Stimulated activated CD8-positive, alpha-beta memory T cell treated with anti-CD3 and anti-CD28 coated beads, Interleukin-7, amount 100 ng/mL, for 24 hours (primary cell): ENCODE measurements at regions not wholly inside any gene's neighbourhood (a gene's known extent, or its start where the extent isn't known, plus 50 kb on each side); places are given as distances from the start of the nearest gene placed in this dataset.

Experiments used
- DNase-seq: peaks from one replicate; pipeline ENCODE4 v3.0.0-alpha.2; 2020; ENCODE audit warnings: low read depth

DNA sequence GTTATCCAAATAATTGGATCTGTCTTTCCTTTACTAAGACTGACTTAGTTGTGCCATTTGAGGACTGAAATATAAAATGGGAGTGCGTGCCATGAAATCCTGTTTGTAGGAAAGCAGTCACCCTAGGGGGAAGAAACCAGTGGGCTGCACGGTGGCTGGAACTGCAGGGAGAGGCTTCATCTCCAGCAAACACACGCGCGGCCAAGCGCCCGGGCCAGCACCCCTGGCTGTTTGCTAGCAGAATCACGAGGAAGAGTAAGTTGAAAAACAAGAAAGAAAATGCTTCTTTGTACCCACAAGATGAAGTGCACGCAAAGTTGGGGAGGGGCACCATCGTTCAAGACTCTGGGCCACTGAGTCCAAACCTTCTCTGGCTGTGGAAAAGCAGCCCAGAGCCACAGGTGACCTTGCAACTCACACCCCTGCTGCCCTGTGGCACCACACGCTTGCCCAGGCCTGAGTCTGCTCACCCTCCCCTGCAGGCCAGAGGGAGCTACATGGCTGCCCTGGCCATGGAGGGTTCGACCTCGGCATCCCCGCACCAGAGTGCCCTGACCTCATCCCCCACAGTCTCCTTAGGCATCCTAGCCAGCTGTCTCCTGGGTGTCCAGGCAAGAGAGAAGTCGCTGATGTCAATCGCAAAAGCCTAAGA is 55.2 kb downstream of the IRX2 start:
- DNase-seq: no peak

DNA sequence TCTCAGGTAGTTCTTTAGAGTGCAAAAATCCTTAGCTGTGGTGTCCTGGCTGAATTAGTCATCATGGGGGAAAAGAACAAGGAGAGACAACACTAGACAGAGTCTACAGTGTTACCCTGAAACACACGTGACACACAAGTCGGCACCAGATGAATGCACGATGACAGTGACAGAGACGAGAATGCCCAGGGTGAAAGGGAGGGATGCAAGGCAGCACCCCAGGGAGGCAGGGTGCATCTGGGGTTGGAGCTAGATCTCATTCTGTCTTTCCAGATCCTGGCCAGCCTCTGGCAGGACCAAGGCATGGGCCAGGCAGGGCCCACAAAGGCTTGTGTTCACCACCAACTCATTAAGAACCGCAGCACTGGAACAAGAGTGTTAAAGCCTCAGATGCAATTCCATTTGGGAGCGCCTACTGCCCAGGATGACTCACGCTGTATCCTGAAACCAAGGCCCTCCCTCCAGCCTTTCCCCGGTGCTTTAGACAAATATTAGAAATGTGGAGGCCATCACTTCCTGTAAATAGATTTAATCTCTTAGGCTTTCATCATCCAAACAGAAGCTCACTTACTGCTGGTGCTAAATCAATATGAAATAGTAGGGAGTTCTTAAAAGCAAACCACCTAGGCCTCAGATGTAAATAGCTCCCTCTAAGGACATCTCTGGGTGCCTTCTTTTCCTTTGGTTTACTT is 56.1 kb downstream of the IRX2 start:
- no peak for DNase-seq

DNA sequence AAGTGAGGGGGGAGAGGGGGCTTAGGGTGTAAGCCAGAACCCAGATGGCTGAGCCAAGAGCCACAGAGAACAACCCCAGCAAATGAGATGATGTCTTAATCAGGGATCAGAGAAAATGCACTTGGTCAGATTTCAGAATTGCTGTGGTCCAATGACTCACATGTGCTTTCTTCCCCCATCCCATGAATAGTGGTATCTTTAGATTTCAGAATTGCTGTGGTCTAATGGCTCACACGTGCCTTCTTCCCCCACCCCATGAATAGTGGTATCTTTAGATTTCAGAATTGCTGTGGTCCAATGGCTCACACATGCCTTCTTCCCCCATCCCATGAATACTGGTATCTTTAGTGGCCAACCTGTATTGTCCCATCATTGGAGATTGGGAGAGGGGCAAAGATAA is 59.9 kb downstream of the IRX2 start:
- DNase-seq: no peak

DNA sequence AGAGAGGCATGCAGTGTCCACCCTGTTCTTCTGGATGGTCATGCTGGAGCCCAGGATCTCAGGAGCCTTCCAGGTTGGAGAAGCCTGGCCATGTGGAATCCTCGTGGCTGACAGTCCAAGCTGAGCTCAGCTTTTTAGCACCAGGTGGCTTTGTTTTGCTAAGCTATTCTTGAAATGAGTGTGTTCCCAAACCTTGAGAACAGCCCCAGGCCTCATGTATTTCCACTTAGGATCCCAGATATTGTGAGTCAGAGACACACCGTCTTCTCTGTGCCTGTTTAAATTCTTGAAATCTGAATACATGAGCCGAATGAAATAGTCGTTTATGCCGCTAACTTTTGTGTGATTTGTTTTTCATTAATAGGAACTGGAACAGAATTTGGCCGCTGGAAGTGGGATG is 61.2 kb downstream of the IRX2 start:
- DNase-seq: no peak

DNA sequence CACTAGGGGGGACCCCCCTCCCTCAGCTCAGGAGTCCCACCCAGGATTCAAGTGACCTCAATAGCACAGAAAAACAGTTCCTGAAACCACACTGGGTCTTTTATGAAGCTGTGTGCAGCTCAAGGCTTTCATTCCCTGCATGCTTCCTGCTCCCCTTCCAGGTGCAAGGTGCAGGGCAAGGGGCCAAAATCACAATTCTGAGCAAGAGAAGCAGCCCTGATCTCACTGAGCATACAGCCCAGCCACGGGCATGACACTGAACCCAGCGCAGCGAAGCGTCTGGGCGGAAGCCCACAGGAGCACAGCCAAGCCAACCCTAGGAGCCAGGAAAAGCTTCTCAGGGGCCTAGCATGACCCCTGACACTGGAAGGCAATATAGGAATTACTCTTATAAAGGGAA is 62.9 kb downstream of the IRX2 start:
- DNase-seq: no peak

DNA sequence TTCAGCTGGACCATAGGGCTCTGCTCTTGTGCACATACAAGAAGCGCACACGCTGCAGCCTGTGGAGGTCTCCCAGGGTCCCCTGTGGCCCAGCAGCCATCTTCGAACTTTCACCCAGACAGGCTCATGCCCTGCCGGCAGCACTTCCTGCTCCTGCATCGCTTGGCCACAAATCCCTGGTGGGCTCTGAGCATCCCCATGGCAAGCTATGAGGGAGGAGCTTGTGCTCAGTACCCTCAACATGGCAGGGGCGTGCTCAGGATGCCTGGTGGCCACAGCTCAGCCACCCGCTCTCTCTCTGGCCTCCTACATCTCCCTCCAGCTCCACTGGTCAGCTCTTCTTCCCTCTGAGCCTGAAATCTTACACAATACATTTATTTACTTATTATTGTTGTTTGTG is 63.7 kb downstream of the IRX2 start:
- no peak for DNase-seq

DNA sequence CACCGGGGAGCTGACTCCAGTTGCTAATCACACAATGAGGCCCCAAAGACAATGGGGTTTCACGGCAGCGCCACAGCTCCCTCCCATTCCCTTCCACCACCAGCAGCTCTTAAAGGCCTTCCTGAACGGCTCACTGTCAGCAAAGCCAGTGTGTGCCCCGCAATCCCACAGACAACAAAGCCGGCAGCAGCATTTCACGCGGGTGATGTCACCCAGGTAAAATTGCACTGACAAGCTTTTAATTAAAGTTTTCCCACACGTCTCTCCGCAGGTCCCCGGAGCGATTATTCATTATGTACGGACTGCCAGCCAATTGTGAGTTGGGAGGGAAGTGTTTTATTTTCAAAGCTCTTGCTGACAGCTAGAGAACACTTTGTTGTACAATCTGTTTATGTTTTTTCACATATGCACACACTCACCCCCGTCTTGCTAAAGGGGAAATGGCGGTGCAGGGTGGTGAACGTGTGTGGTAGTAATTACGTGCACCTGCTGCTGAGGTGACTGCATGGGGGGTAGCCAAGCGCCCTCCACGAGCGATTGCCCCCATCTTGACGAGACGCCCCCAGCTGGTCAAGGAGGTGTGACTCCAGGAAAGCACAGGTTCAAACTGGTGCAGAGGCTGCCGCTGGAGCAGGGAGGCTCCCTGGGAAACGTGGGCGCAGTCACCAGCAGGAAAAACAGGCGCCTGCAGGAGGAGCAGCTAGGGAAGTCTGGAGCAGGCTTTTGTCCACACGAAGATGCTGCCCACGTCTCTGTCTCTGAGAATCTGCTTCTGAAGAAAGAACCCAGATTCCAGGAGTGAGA is 65.0 kb downstream of the IRX2 start:
- no peak for DNase-seq

DNA sequence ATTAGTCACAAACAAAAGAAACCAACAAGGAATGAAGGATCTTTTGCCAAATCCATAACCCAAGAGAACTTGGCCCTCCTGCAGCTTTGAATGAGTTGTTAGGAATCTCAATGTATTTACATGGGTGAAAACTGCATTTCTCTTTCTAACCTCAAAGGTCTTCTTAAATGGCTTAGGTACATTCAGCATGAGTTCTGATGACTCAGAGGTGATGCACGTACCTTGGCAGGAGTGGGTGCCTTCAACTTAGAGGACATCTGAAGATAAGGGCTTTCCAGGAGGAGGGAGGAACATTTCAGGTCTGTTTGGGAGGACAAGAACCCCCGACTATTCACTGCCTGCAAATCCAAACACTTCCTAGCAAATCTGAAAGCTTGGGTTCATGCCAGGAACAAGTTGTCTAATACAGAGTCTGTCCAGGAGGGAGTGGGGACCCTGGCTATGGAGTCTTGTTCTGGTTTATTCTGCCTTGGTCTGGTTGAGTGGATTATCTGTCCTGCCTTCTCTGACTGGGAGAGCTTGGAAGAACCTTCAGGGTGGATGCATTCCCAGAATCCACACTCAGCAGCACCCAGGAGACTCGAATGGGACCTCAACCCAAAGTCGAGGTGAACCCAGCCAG is 65.7 kb downstream of the IRX2 start:
- DNase-seq: no peak

DNA sequence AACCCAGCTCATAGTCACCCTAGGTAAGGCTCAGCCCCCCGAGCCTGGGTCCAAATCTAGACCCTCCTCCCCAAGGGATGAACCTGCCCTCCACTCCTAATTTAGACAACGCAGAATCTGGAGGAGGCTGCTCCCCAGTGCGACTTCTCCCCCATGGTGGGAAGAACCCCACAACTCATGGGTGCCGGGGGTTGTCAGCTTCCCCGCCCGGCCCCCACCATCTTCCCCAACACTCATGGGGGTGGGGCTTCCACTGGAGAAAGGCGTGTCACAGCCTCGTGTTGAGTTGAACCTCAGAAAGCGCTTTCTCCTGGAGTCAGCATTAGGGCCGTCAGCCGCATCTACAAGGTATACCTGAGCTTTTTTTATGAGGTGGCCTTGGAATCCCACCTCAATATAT is 66.9 kb downstream of the IRX2 start:
- no peak for DNase-seq

DNA sequence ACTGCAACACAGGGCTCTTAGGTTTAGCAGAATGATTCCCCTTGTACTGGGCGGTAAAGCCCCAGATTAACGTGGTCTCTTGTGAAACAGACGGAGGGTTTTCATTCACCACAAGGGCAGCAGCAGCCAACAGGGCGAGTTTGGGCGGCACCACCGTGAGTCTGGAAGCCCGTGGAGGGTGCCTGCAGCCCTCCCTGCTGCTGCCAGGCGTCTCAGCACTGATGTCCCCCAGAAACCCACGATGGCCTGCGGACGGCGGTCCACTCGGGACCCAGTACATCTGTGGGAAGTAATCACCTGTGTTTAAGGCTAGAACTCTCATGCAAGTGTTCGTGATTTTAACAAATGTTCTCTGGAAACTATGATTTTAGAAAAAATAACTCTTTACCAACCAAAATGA is 67.8 kb downstream of the IRX2 start:
- DNase-seq: no peak

DNA sequence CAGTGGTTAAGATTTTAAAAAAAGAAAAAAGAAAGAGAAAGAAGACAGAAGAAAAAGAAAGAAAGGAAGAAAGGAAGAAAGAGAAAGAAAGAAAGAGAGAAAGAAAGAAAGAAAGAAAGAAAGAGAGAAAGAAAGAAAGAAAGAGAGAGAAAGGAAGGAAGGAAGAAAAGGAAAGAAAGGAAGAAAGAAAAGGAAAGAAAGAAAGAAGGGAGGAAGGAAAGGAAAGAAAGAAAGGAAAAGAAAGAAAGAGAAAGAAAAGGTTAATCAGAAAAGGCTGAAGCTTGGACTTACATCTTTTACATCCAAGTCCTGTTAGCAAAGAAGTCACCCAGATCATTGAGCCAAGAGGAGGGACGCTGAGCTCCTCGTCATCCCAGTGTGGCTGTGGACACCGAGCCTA is 70.0 kb downstream of the IRX2 start:
- DNase-seq: no peak

DNA sequence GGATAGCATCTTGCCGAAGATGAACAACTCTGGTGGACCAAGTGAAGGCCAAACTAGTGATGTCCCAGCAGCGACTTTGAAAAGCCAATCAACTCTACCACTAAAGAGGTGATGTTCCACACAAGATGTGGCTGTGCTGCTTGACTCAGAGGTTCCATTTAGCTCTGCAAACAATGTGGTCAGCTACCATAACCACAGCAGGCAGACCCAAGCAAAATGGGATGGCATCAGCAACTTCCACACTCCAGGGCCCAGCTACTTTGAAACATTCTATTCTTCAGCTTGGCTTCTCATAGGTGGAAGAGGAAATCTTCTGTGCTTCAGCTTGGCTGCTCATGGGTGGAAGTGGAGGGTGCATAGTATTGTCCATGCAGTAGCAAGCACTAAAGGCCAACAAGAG is 70.5 kb downstream of the IRX2 start:
- DNase-seq: no peak

DNA sequence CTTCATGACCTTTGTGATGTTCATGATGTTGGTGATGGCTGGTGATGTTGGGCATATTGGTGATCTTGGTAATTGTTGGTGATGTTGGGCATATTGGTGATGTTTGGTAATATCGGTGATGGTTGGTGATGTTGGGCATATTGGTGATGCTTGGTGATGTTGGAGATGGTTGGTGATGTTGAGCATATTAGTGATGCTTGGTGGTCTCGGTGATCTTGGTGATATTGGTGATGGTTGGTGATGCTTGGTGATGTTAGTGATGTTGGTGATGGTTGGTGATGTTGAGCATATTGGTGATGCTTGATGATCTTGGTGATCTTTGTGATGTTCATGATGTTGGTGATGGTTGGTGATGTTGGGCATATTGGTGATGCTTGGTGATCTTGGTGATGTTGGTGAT is 73.8 kb downstream of the IRX2 start:
- no peak for DNase-seq

DNA sequence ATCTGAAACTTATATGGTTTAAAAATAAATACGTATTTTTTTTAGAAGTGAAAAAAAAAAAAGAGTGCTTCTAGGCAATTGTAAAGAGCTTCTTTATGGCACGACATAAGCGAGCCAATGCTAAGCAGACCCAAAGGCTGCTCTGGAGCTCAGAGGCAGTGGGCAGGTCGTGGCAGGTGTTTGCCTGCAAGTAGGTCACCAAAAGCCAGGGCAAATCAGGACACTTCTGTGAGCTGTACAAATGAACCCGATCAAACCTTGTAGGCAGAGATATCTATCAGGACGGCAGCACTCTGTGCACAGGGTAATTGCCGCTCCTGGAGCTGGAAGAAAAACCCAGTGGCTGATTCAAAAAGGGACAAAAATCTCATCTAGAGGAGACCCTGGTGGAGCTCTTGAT is 75.9 kb downstream of the IRX2 start:
- DNase-seq: no peak

DNA sequence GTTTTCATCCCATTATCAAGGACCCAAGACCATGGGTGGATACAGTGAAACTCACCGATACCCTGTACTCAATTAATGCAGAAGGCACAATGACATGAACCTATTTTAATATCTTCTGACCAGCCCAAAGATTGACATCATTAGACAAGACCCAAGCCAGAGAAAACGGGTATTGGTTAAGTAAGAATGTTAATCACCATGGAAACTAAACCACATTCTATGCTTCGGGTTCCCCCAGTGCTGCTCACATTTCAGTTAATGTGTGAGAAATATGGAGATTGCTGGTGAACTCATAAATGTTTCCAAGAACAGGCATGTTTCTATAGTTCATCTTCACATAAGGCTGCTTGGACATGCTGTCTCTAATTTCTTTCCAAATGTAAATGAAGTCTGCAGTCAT is 77.0 kb downstream of the IRX2 start:
- no peak for DNase-seq

DNA sequence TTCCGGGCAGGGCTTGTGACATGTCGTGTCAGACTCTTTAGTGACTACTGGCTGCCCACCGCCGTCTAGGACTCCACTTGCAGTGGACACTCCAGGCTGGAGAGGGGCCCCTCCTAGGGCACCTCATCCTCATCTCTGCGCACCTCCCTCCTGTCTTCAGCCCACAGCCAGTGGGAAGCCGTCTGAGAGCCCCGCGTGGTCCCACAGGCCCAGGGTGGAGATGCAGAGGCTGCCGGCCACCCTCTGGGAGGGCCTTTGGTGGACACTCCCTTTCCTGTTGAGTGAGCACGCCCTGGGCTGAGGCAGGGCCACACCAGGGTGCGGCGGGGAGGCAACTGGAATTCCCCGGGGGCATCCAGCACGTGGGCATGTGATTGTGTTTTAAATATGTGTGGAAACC is 80.5 kb downstream of the IRX2 start:
- no peak for DNase-seq

DNA sequence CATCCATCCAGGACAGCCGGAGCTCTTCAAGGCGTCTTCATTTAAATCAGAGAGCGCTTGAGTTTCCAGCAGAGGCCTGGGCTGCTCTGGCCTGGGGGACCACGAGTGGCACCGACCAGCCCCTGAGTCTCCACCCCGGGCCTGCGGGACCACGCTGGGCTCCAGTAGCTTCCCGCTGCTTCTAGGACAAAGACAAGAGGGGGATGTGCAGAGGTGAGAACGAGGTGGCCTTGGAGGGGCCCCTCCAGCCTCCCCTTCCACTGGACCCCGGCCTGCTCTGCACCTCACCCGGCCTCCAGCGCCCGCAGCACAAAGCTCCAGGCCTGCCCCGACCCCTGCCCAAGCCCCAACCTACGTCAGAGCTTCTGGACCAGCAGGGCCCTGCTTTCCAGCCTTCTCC is 81.6 kb downstream of the IRX2 start:
- DNase-seq: no peak

DNA sequence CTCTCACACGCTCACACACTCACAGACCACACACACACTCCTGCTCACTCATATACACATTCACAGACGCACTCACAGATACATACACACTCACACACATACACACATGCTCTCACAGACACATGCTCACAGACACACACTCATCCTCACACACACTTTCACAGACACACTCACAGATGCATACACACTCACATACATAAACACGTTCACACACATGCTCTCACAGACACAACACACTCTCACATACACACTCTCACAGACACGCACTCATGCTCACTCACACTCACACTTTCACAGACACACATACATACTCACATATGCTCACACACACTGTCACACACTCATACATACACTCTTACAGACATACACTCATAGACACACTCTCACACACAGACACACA is 82.2 kb downstream of the IRX2 start:
- no peak for DNase-seq

DNA sequence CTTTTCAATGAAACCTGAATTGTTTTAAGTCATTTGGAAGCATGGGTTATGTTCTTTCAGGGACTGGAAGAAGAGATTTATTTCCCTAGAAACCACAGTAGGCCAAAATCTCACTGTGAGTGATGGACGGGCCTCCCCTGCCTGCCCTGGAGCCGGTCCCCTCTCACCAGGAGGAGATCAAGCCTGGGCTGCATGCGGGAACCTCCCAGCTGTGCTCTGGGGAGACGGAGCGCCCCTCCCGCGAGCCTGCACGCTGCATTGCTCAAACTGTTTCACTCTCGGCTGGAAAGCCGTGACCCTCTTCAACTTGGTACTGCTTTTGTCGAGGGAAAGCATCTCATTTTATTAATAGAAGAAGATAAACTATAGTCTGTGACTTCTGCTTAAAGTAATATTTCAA is 85.4 kb downstream of the IRX2 start:
- no peak for DNase-seq

DNA sequence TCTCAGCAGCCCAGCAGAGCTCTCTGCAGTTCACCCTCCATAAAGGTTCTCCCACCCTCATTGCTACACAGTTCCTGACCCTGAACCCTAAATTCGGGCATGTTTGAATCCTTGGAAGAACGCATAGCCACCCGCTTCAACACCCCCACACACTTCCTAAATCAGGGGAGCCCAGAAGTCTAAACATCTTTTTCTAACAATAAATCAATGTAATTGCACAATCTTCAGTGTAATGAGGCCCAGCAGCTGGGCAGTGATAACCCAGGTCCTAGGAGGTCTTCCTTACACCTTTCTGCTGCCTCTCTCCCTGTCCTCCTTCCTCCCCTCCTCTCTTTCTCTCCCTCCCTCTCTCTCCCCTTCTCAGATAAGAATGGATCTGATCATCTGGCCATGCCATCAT is 88.0 kb downstream of the IRX2 start:
- DNase-seq: no peak

DNA sequence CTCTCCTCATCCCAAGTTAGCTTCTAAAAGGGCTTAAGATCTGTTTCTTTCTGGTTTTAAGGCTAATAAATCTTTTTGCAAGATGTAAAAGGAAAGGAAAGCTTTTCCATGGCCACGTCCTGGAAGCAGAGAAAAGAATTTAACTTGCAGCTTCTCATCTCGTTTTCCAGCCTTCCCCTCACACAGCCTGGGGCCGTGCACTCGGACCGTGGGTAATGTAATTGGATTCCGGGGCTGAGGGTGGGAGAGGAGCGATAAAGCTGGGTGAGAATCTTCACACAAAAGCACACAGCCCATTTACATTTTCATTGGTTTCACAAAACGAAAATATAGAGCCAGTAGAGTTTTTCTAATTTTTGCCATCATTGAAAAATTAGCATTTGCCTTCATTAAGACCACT is 91.2 kb downstream of the IRX2 start:
- no peak for DNase-seq

DNA sequence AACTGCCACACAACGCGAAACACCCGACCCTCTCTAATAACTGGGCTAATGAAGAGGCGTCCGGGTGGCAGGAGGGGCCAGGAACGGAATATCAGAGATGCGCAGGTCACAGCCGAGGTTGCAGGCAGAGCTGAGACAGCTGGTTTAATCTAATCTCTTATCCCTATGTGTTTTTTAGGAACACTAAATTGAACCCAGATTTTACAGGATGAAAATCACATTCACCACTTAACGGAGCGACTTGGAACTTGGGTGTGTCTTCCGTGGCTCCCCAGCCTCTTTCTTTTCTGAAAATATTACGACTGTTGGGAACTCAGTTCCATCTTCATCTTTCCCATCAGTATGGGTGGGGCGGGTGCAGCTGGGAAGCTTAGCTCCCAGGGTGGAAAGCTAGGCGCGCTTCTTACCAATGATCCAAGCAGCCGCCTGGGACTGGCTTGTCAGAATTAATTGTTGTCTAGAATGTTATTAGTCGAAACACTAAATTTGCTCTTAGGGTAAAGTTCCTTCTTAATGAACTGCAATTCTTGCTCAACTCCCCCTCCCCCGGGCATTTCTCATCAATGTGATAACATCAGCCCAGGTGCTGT is 92.5 kb downstream of the IRX2 start:
- no peak for DNase-seq

DNA sequence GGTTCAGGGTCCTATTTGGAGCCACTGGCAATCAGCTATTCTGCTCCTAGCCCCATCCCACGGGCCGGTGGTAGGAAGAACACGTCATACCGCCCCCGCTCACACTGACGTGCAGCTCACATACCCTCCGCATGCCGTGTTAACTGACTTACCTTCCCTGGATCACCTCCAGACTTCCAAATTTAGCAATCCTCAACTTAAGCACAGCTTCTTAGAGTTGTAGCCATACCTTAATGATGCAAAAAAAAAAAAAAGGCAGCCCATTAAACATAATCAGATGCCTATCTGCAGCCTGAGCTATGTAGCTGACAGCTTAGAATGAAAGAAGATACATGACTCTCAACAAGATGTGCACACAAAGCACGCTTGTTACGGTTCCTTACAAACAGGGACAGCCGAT is 93.0 kb downstream of the IRX2 start:
- DNase-seq: no peak
